GM18517 (cell line): ENCODE measurements at regions not wholly inside any gene's neighbourhood (a gene's known extent, or its start where the extent isn't known, plus 50 kb on each side); places are given as distances from the start of the nearest gene placed in this dataset.
A peak's percentile ranks its signal among the peaks of the same experiment; 100 is the strongest.

Experiments
- ATAC-seq: cut with Tn5 transposase; IDR thresholded peaks from one replicate; pipeline ENCODE4 v1.9.1; 2021; ENCODE audit warnings: mild to moderate bottlenecking, moderate library complexity; ENCODE audit not compliant: unreplicated experiment

- no peak for ATAC-seq
Observed at GRCh38 chr3:107008213-107008612, 369.0 kb upstream of the CCDC54 start.

GRCh38 chr3:107013641-107014040, 363.6 kb upstream of the CCDC54 start:
- no peak for ATAC-seq

DNA sequence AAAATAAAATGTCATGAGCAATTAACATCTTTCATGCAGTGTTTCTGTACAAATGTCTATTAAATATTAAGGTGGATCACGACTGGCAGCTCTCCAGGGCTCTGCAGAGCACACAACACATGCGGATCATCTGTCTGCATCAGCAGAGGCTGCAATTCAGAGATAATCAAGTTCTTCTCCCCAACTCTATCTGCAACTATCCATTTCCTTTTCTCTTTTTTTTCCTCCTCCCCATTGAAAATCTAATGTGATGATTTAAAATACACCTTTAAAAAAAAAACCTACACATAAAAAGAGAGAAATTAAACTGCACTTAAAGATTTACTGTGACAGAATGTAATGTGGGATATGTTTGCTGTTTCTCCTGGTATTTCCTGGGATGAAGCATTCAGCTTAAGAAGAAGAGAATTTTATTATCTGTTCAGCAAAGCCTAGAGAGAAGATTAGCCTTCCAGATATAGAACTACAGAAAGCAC, 352.6 kb upstream of the CCDC54 start:
- no peak for ATAC-seq

GRCh38 chr3:107025961-107026360, 351.3 kb upstream of the CCDC54 start:
- ATAC-seq = no peak

- ATAC-seq = no peak
Observed at GRCh38 chr3:107028086-107028485, 349.2 kb upstream of the CCDC54 start.

- ATAC-seq = no peak
Observed at GRCh38 chr3:107028626-107029025, 348.6 kb upstream of the CCDC54 start.

DNA sequence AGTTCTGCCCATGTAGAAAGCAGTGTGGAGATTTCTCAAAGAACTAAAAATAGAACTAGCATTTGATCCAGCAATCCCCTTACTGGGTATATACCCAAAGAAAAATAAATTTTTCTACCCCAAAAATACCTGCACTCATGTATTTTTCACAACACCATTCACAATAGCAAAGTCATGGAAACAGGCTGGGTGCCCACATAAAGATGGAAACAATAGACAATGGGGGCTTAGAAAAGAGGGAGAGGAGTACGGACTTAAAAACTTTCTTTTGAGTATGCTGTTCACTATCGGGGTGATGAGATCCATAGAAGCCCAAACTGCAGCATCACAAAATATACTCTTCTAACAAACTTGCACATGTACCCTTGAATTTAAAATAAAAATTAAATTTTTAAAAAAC, 345.1 kb upstream of the CCDC54 start:
- ATAC-seq = no peak

GRCh38 chr3:107034142-107034541, 343.1 kb upstream of the CCDC54 start:
- ATAC-seq = no peak

- ATAC-seq = no peak
Observed at GRCh38 chr3:107035176-107035575, 342.1 kb upstream of the CCDC54 start.

- no peak for ATAC-seq
Observed at GRCh38 chr3:107044677-107045076, 332.6 kb upstream of the CCDC54 start.

- ATAC-seq = no peak
Observed at GRCh38 chr3:107045791-107046190, 331.4 kb upstream of the CCDC54 start.

DNA sequence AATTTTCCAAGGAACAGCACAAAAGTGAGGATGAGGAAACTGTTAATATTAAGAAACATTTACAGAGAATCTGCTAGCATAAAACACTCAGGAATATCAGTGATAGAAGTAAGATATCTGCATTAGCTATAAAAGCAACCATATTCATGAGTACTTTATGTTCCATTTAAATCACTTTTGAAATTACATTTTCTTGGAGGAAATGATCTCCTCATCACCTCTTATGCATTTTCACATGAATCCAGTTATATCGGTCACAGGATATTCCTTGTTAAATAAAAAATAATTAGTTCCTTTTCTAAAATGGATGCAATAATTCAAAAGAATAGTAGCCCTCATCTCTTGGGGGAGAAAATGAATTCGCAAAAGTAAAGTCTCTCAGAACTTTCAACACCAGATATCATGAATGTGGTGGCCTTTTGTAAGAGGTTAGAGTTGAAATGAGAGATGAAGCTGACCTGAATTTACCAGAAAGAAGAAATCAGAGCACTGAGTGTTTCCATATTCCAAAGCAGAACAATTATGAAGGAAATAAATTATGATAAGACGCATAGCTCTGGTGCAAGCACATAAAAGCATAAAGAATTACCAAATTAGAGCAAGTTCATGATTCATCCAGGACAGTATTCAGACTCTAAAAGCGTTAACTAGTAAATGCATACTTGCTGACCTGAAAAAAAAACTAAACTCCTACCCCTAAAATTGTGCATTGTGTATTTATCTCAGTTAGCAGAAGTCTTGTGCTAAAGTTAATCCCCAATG, 321.9 kb upstream of the CCDC54 start:
- ATAC-seq = no peak

DNA sequence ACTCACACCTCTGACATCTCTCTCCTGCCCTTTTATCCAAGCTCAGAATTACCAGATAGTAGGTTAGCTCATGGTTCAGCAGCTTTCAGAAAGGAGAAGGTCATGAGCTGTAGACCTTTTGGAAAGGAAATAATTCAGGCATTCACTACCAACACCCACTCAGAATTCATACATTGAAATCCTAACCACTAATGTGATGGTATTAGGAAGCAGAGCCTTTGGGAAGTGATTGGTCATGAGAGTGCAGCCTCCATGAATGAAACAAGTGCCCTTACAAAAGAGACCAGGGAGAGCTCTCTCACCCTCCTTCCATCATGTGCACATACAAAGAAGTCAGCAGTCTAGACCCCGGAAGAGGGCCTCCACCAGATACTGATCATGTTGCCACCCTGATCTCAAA, 315.8 kb upstream of the CCDC54 start:
- ATAC-seq = no peak

DNA sequence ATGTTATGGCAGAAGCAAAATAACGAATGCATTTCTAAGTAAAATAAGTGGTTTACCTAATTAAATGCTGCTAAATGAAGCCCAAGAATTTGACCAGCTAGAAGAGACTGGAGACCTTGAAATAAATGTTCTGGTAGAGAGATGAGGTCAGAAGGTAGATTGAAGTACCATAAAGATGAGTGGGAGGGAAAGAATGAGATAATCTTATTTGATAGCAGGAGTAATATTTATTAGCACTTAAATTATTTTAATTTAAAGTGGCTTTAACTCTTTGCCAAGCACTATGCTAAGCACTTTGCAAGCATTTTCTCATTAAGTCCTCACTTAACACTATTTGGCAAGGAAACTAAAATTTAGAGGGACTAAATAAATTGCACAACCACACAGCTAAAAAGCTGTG, 314.9 kb upstream of the CCDC54 start:
- no peak for ATAC-seq

GRCh38 chr3:107062787-107063186, 314.5 kb upstream of the CCDC54 start:
- no peak for ATAC-seq

DNA sequence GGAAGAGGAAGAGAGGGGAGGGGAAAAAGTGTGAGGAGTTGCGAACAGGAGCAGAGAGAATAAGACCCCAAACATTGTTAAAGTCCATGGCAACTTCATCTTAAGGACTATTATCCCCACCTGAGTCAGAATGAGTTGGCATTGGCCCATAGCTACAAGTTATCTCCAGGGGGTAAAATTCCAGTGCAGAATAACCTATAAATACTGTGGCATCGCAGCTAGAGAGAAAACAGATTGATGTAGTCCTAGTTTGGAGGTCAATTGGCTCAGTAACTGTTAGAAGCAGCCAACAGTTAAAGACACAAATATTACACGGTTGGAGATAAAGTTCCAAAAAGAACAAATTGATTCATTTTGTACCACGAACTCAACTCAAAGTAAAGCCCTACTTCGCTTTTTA, 313.9 kb upstream of the CCDC54 start:
- ATAC-seq = no peak

DNA sequence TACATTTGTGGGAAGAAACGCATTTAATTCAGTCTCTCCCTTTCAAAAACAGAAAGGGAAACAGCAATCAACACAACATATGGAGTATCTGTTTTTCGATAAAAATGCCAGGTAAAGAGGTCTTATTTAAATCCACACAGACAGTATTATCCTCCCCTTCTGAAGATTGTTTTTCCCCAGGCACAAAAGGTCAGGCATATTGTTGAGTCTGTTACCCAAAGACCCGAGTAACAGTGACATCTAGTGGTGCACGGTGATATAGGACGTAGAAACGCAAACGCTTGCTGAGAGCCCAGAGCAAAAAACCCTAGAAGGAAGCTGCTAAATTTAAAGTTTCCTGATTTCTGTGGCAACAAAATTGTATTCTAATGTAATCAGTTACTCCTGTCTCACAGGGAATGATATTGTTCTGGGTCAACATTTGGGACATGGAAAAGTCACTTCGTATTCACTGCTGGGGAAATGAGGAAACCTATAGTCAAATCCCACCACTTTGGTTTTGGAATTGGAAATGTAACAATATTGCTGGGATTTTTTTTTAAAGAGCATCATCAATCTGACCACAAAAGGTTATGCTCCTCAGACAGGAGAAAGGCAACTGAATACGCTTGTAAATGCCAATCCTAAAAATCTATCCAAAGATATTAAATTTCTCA, 312.7 kb upstream of the CCDC54 start:
- peak; percentile 92 for ATAC-seq

- ATAC-seq = no peak
Observed at GRCh38 chr3:107065094-107065861, 312.0 kb upstream of the CCDC54 start.

DNA sequence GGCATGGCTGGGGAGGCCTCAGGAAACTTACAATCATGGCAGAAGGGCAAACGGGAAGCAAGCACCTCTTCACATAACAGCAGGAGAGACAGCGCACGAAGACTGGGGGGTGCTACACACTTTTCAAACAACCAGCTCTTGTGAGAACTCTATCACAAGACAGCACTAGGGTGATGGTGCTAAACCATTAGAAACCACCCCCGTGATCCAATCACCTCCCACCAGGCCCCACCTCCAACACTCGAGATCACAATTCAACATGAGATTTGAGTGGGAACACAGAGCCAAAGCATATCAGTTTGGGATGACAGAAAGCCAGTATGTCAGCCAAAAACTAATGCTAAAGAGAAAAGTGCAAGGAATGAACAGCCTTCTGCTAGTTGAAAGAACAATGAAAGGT, 309.8 kb upstream of the CCDC54 start:
- ATAC-seq = no peak

GRCh38 chr3:107068980-107069379, 308.3 kb upstream of the CCDC54 start:
- ATAC-seq = no peak

DNA sequence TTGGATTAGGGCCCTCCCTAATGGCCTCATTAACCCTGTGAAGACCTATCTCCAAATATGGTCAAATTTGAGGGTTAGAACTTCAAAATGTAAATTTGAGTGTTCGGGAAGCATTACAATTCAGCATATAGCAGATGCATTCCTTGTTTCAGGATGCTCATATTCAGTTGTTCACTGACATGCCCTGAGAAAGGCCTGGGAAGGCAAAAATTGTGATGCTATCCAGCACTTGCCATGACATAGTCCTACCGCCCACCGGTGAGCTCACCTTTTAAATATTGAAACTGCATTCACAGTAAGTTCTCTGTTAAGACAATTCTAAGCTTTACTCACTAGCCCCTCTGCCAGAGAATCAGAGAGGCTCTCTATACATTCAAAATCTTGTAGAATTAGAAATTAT, 300.3 kb upstream of the CCDC54 start:
- ATAC-seq = no peak

GRCh38 chr3:107077391-107077790, 299.8 kb upstream of the CCDC54 start:
- no peak for ATAC-seq
